ENCODE measurements at regions not wholly inside any gene's neighbourhood (a gene's known extent, or its start where the extent isn't known, plus 50 kb on each side); places are given as distances from the start of the nearest gene placed in this dataset.

DNA sequence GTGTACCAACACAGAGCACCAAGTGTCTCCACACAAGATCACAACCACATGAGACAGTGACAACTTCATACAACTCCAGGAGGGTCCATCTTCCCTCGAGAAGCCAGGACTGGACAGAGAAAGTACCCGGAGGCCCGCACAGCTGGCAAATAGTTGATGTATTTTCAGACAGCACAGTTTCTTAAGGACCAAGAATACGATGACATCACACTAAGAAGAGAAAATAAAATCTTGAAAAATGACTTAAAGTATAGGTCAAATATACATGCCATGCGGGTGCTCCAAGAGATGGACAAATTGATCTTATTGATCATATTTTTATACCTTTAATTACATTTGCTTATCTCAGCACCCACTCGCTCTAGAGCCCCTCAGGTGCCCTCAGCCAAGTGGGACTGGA lies 145.5 kb downstream of the RNASET2 start:
- TF ChIP-seq, protein P1, sequence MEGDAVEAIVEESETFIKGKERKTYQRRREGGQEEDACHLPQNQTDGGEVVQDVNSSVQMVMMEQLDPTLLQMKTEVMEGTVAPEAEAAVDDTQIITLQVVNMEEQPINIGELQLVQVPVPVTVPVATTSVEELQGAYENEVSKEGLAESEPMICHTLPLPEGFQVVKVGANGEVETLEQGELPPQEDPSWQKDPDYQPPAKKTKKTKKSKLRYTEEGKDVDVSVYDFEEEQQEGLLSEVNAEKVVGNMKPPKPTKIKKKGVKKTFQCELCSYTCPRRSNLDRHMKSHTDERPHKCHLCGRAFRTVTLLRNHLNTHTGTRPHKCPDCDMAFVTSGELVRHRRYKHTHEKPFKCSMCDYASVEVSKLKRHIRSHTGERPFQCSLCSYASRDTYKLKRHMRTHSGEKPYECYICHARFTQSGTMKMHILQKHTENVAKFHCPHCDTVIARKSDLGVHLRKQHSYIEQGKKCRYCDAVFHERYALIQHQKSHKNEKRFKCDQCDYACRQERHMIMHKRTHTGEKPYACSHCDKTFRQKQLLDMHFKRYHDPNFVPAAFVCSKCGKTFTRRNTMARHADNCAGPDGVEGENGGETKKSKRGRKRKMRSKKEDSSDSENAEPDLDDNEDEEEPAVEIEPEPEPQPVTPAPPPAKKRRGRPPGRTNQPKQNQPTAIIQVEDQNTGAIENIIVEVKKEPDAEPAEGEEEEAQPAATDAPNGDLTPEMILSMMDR (IDR thresholded peaks at IDR 0.05; ENCODE audit: low read depth, low read length, missing control alignments) = no peak
- no peaks in the 10 kb centered on the region for H3K36me3 ChIP-seq (replicated peaks)
- in situ Hi-C loops (cut with HindIII; ENCODE audit: low pct_ligation_motif_present, low sequenced_read_pairs) = no loop called here

DNA sequence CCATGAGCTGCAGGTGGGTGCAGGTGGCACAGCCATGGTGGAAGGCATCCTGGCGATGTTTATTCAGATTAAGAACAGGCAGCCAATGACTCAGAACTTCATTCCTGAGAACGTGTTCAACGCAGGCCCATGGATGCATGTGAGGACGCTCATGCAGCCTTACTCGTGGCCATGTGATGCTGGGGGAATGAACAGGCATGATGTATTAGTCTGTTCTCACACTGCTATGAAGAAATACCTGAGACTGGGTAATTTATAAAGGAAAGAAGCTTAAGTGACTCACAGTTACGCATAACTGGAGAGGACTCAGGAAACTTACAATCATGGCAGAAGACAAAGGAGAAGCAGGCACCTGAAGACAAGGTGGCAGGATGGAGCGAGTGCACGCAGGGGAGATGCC lies 146.6 kb downstream of the RNASET2 start:
- no peak overlapping the region for H3K27ac ChIP-seq
- no peaks in the 10 kb centered on the region for H3K36me3 ChIP-seq (replicated peaks)
- TF ChIP-seq, protein P1 (IDR thresholded peaks at IDR 0.05; ENCODE audit: low read depth, low read length, missing control alignments) = no peak
- no peak overlapping the region for H3K4me3 ChIP-seq (ENCODE audit: low read depth, low read length)
- DNase-seq = no peak
- in situ Hi-C loops (cut with HindIII; ENCODE audit: low pct_ligation_motif_present, low sequenced_read_pairs) = no loop called here
- H3K27me3 ChIP-seq (replicated peaks) = no peaks in the 10 kb centered on the region

More for the DNA sequence above, 145.5 kb downstream of the RNASET2 start:
- no peak overlapping the region for H3K27ac ChIP-seq
- no peaks in the 10 kb centered on the region for H3K27me3 ChIP-seq (replicated peaks)
- no peak for DNase-seq
- no peak overlapping the region for H3K4me3 ChIP-seq (ENCODE audit: low read depth, low read length)

DNA sequence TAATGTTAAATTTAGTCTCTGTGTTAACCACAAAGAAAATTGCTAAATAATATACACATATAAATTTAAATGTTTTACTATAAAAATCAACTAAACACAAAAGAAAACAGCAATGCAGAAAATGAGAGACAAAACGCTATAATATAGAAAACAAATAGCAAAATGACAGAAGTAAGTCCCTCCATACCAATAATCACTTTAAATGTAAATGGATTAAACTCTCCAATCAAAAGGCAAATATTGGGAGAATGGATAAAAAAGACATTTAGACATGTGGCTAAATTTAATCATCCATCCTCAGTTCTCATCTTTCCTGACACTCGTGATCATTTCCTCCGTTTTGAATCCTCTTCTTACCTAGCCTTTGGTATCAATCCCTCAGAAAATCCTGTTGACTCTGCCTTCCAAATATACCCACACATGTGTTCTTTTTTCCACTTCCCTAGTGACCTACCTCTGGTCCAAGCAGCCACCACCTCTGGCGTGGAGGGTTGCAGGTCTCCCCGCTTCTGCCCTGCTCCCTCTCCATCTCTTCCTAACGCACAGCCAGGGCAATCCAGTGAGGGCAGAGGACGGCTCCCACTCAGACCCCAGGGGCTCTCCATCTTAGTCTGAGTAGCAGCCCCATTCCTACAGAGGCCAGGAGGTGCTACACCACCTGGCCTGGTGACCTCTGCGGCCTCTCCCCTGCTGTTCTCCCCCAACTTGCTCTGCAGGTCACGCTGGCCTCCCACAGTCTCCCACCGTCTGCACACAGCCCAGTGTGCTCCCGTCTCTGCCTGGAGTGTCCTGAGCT lies 149.2 kb downstream of the RNASET2 start:
- TF ChIP-seq, protein P1 (IDR thresholded peaks at IDR 0.05; ENCODE audit: low read depth, low read length, missing control alignments) = no peak
- no peak overlapping the region for H3K4me3 ChIP-seq (ENCODE audit: low read depth, low read length)
- H3K36me3 ChIP-seq (replicated peaks) = no peaks in the 10 kb centered on the region
- DNase-seq = no peak
- in situ Hi-C loops (cut with HindIII; ENCODE audit: low pct_ligation_motif_present, low sequenced_read_pairs) = no loop called here
- H3K27ac ChIP-seq = no peak overlapping the region
- H3K27me3 ChIP-seq (replicated peaks) = no peaks in the 10 kb centered on the region

DNA sequence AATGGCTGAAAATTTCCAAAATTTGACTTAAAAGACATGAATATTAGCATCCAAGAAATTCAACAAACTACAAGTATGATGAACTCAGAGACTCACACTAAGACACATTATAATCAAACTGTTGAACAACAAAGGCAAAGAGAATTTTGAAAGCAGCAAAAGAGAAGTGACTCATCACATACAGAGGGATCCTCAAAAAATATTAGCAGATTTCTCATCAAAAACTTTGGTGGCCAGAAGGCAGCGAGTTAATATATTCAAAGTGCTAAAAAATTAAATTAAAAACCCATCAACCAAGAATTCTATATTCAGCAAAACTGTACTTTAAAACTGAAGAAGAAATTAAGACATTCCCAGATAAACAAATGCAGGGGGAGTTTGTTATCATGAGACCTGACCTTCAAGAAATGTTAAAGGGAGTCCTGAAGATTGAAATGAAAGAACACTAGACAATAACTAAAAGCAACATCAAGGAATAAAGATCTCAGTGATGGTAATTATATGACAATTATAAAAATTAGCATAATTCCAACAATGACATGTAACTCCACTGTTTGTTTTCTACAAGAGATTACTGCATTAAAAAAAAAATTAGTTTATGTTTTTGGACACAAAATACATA lies 150.0 kb downstream of the RNASET2 start:
- TF ChIP-seq, protein P1 (IDR thresholded peaks at IDR 0.05; ENCODE audit: low read depth, low read length, missing control alignments) = no peak
- Histone ChIP-seq H3K4me3 (ENCODE audit: low read depth, low read length) (no peak overlapping the region), H3K36me3 (replicated peaks) (no peaks in the 10 kb centered on the region), H3K27me3 (replicated peaks) (no peaks in the 10 kb centered on the region), H3K27ac (no peak overlapping the region)
- DNase-seq = no peak
- in situ Hi-C loops (cut with HindIII; ENCODE audit: low pct_ligation_motif_present, low sequenced_read_pairs) = no loop called here

DNA sequence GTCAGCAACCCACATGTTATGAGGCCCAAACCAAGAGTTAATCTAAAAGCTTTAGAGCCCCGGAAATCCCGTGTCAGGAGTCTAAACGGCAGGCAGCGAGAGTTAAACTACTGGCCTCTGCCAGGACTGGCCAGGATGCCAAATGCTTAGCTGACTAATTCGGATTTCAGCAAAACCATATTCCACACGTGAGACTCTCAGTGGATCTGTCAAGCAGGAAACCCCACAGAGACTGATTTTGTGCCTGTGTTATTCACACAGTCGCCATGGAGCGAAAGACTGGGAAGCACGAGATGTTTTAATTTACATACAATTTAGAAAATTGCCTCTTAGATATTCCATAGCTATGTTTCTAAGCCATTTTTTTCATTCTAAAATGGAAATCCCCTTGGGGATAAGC lies 152.9 kb downstream of the RNASET2 start:
- TF ChIP-seq, protein P1 (IDR thresholded peaks at IDR 0.05; ENCODE audit: low read depth, low read length, missing control alignments) = no peak
- Histone ChIP-seq H3K4me3 (ENCODE audit: low read depth, low read length) (no peak overlapping the region), H3K27ac (no peak overlapping the region), H3K27me3 (replicated peaks) (no peaks in the 10 kb centered on the region), H3K36me3 (replicated peaks) (no peaks in the 10 kb centered on the region)
- in situ Hi-C loops (cut with HindIII; ENCODE audit: low pct_ligation_motif_present, low sequenced_read_pairs) = no loop called here
- DNase-seq = no peak
